ENCODE measurements at regions not wholly inside any gene's neighbourhood (a gene's known extent, or its start where the extent isn't known, plus 50 kb on each side); places are given as distances from the start of the nearest gene placed in this dataset.

- DNase-seq (ENCODE audit: low spot score in 2 of 2) (no peak), FAIRE-seq (no peak)
These were observed 91.1 kb upstream of the PLPPR1 start for GRCh38 chr9:100937382-100937781.

- DNase-seq (ENCODE audit: low spot score in 2 of 2) (no peak), FAIRE-seq (no peak)
These were observed 90.0 kb upstream of the PLPPR1 start for GRCh38 chr9:100938507-100938906.

GRCh38 chr9:100939636-100940035 lies 88.9 kb upstream of the PLPPR1 start:
- DNase-seq (ENCODE audit: low spot score in 2 of 2) (no peak), FAIRE-seq (no peak)

- no peak for DNase-seq (ENCODE audit: low spot score in 2 of 2)
- FAIRE-seq = no peak
These were observed 69.3 kb upstream of the PLPPR1 start for GRCh38 chr9:100959226-100959625.
